Astrocyte (in vitro differentiated cells and primary cell): ENCODE measurements at regions not wholly inside any gene's neighbourhood (a gene's known extent, or its start where the extent isn't known, plus 50 kb on each side); places are given as distances from the start of the nearest gene placed in this dataset.

ENCODE experiments used
- DNase-seq: peaks from one replicate; pipeline ENCODE4 v3.0.0-alpha.2; 2010; ENCODE audit warnings: low read depth
- FAIRE-seq: peaks from 2 replicates; lab custom pipeline; 2011; peaks lifted over from hg19 to GRCh38; lab: Jason Lieb, UNC
- H2AFZ ChIP-seq: 2 replicates; pipeline ENCODE4 v1.6.0; 2012; ENCODE audit warnings: low read depth, low read length, inconsistent platforms
- H3K27ac ChIP-seq: 2 replicates; pipeline ENCODE4 v1.5.1; 2011; ENCODE audit warnings: low read depth, low read length, inconsistent platforms
- H3K27me3 ChIP-seq: 2 replicates; pipeline ENCODE4 v1.6.0; 2011; ENCODE audit warnings: low read length, inconsistent platforms; ENCODE audit not compliant: insufficient read depth
- H3K36me3 ChIP-seq: 2 replicates; pipeline ENCODE4 v1.5.1; 2011; ENCODE audit warnings: low read length, inconsistent platforms; ENCODE audit not compliant: insufficient read depth
- H3K4me1 ChIP-seq: 2 replicates; pipeline ENCODE4 v1.5.1; 2011; ENCODE audit warnings: low read length, inconsistent platforms; ENCODE audit not compliant: insufficient read depth
- H3K4me2 ChIP-seq: 2 replicates; pipeline ENCODE4 v1.6.0; 2012; ENCODE audit warnings: low read length, inconsistent platforms
- H3K4me3 ChIP-seq: 2 replicates; pipeline ENCODE4 v1.5.1; 2011; ENCODE audit warnings: low read depth, mild to moderate bottlenecking, low read length, inconsistent platforms; ENCODE audit not compliant: insufficient read depth
- H3K79me2 ChIP-seq: 2 replicates; pipeline ENCODE4 v1.6.0; 2012; ENCODE audit warnings: mild to moderate bottlenecking, low read length, inconsistent platforms; ENCODE audit not compliant: insufficient read depth
- H3K9ac ChIP-seq: 2 replicates; pipeline ENCODE4 v1.6.0; 2012; ENCODE audit warnings: mild to moderate bottlenecking, low read length, inconsistent platforms
- H3K9me3 ChIP-seq: 2 replicates; pipeline ENCODE4 v1.5.1; 2012; ENCODE audit warnings: low read depth, mild to moderate bottlenecking, low read length, inconsistent platforms; ENCODE audit not compliant: insufficient read depth
- H4K20me1 ChIP-seq: 2 replicates; pipeline ENCODE4 v1.6.0; 2012; ENCODE audit warnings: low read length, inconsistent platforms; ENCODE audit not compliant: insufficient read depth
- H3K27ac Mint-ChIP-seq: one replicate; pipeline ENCODE4 v1.8.0; 2021; ENCODE audit warnings: mild to moderate bottlenecking, mixed read lengths; ENCODE audit not compliant: unreplicated experiment
- H3K27me3 Mint-ChIP-seq: one replicate; pipeline ENCODE4 v1.8.0; 2021; ENCODE audit warnings: low read depth, mixed read lengths; ENCODE audit not compliant: unreplicated experiment
- H3K36me3 Mint-ChIP-seq: one replicate; pipeline ENCODE4 v1.8.0; 2021; ENCODE audit warnings: low read depth, mixed read lengths; ENCODE audit not compliant: unreplicated experiment
- H3K4me1 Mint-ChIP-seq: one replicate; pipeline ENCODE4 v1.8.0; 2021; ENCODE audit warnings: low read depth, mixed read lengths; ENCODE audit not compliant: unreplicated experiment
- H3K4me3 Mint-ChIP-seq: one replicate; pipeline ENCODE4 v1.8.0; 2021; ENCODE audit warnings: mild to moderate bottlenecking, moderate library complexity, mixed read lengths; ENCODE audit not compliant: unreplicated experiment
- H3K9me3 Mint-ChIP-seq: one replicate; pipeline ENCODE4 v1.8.0; 2021; ENCODE audit warnings: mild to moderate bottlenecking, mixed read lengths; ENCODE audit not compliant: unreplicated experiment
- CTCF ChIP-seq: IDR thresholded peaks from 2 replicates; pipeline ENCODE4 v1.5.1; 2011; ENCODE audit warnings: low read depth, mild to moderate bottlenecking, inconsistent platforms, low read length, moderate library complexity; ENCODE audit not compliant: insufficient read depth
- EZH2 ChIP-seq: IDR thresholded peaks from 2 replicates; pipeline ENCODE4 v1.6.1; 2012; ENCODE audit warnings: mild to moderate bottlenecking, low read length, inconsistent platforms; ENCODE audit not compliant: insufficient read depth

- Mint-ChIP-seq H3K27ac (no peak overlapping the region), H3K4me1 (peaks cover 5% of the 10 kb centered on the region), H3K4me3 (no peak overlapping the region), H3K27me3 (peaks cover 13% of the 10 kb centered on the region), H3K36me3 (no peaks in the 10 kb centered on the region), H3K9me3 (no peaks in the 10 kb centered on the region)
- FAIRE-seq (no peak), DNase-seq (no peak)
- H3K79me2 ChIP-seq, result no peaks in the 10 kb centered on the region
- no peak overlapping the region for H2AFZ ChIP-seq
- H3K4me3 ChIP-seq, result no peak overlapping the region
- no peaks in the 10 kb centered on the region for H3K36me3 ChIP-seq
- no peak overlapping the region for H3K9ac ChIP-seq
- H3K9me3 ChIP-seq, result no peaks in the 10 kb centered on the region
- H3K27me3 ChIP-seq, result no peaks in the 10 kb centered on the region
- no peaks in the 10 kb centered on the region for H4K20me1 ChIP-seq
- H3K4me1 ChIP-seq, result no peaks in the 10 kb centered on the region
- TF ChIP-seq EZH2 (no peak), CTCF (no peak)
- H3K4me2 ChIP-seq, result no peak overlapping the region
- no peak overlapping the region for H3K27ac ChIP-seq
Measured at GRCh38 chr9:75648034-75648433, 242.4 kb upstream of the PCSK5 start.

GRCh38 chr9:75649060-75649459 lies 241.4 kb upstream of the PCSK5 start:
- DNase-seq (no peak), FAIRE-seq (no peak)
- H3K4me3 Mint-ChIP-seq, result no peak overlapping the region
- Histone ChIP-seq H3K27me3 (no peaks in the 10 kb centered on the region), H3K4me2 (no peak overlapping the region), H3K4me1 (no peaks in the 10 kb centered on the region), H3K4me3 (no peak overlapping the region), H3K36me3 (no peaks in the 10 kb centered on the region), H3K9ac (no peak overlapping the region), H3K9me3 (no peaks in the 10 kb centered on the region), H4K20me1 (no peaks in the 10 kb centered on the region), H3K27ac (no peak overlapping the region), H3K79me2 (no peaks in the 10 kb centered on the region), H2AFZ (no peak overlapping the region)
- no peaks in the 10 kb centered on the region for H3K9me3 Mint-ChIP-seq
- H3K4me1 Mint-ChIP-seq, result peaks cover 5% of the 10 kb centered on the region
- TF ChIP-seq CTCF, result no peak
- no peak overlapping the region for H3K27ac Mint-ChIP-seq
- peaks cover 13% of the 10 kb centered on the region for H3K27me3 Mint-ChIP-seq
- H3K36me3 Mint-ChIP-seq, result no peaks in the 10 kb centered on the region

GRCh38 chr9:75651709-75652108 lies 238.8 kb upstream of the PCSK5 start:
- Histone ChIP-seq H3K4me1 (no peaks in the 10 kb centered on the region), H2AFZ (no peak overlapping the region), H3K27me3 (no peaks in the 10 kb centered on the region), H3K4me2 (no peak overlapping the region), H3K27ac (no peak overlapping the region), H4K20me1 (no peaks in the 10 kb centered on the region), H3K4me3 (no peak overlapping the region), H3K36me3 (no peaks in the 10 kb centered on the region), H3K9me3 (no peaks in the 10 kb centered on the region), H3K79me2 (no peaks in the 10 kb centered on the region), H3K9ac (no peak overlapping the region)
- Mint-ChIP-seq H3K4me3 (no peak overlapping the region), H3K27me3 (peaks cover 7% of the 10 kb centered on the region), H3K4me1 (no peaks in the 10 kb centered on the region), H3K9me3 (no peaks in the 10 kb centered on the region), H3K27ac (no peak overlapping the region), H3K36me3 (no peaks in the 10 kb centered on the region)
- FAIRE-seq (no peak), DNase-seq (no peak)
- TF ChIP-seq CTCF, result no peak
- no peak for TF ChIP-seq EZH2
